ENCODE measurements at regions not wholly inside any gene's neighbourhood (a gene's known extent, or its start where the extent isn't known, plus 50 kb on each side); places are given as distances from the start of the nearest gene placed in this dataset.
"Not testable (repeated sequence)": the region's sequence is repeated elsewhere in the genome, so short reads cannot be mapped to it uniquely, and the experiment has no call there.

DNA sequence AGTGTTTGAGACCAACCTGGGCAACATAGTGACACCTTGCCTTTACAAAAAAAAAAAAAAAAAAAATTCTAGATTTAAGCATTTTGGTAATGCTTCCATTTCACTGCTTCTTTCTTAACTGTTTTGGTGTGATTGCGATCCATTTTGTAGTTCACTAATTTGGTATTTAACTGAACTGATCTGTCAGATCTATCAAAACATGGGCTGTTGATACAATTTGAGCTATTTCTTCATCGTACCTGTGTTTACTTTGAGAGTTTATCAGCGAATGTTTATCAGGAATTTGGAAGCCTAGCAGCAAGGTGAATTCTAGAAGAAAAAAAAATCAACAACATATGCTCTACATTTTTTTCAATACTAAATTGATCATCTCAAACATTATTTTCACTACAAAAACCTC lies 864.9 kb upstream of the WWC1 start:
- H3K4me3 ChIP-seq (replicated peaks; ENCODE audit: low read depth, low read length), result no peak overlapping the region
- TF ChIP-seq, protein P1, sequence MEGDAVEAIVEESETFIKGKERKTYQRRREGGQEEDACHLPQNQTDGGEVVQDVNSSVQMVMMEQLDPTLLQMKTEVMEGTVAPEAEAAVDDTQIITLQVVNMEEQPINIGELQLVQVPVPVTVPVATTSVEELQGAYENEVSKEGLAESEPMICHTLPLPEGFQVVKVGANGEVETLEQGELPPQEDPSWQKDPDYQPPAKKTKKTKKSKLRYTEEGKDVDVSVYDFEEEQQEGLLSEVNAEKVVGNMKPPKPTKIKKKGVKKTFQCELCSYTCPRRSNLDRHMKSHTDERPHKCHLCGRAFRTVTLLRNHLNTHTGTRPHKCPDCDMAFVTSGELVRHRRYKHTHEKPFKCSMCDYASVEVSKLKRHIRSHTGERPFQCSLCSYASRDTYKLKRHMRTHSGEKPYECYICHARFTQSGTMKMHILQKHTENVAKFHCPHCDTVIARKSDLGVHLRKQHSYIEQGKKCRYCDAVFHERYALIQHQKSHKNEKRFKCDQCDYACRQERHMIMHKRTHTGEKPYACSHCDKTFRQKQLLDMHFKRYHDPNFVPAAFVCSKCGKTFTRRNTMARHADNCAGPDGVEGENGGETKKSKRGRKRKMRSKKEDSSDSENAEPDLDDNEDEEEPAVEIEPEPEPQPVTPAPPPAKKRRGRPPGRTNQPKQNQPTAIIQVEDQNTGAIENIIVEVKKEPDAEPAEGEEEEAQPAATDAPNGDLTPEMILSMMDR (IDR thresholded peaks at IDR 0.05; ENCODE audit: low read depth, low read length, missing control alignments), result no peak
- no peak for DNase-seq (ENCODE audit: extremely low read depth, low read depth)

DNA sequence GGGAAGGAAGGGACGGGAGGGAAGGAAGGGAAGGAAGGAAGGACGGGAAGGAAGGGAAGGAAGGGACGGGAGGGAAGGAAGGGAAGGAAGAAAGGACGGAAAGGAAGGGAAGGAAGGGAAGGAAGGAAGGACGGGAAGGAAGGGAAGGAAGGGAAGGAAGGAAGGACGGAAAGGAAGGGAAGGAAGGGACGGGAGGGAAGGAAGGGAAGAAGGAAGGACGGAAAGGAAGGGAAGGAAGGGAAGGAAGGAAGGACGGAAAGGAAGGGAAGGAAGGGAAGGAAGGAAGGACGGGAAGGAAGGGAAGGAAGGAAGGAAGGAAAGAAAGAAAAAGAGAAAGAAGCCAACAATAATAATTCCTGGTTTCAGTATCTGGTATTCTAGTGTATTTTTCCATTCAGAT lies 863.8 kb upstream of the WWC1 start:
- not testable (repeated sequence) for H3K4me3 ChIP-seq (replicated peaks; ENCODE audit: low read depth, low read length); DNase-seq (ENCODE audit: extremely low read depth, low read depth)

DNA sequence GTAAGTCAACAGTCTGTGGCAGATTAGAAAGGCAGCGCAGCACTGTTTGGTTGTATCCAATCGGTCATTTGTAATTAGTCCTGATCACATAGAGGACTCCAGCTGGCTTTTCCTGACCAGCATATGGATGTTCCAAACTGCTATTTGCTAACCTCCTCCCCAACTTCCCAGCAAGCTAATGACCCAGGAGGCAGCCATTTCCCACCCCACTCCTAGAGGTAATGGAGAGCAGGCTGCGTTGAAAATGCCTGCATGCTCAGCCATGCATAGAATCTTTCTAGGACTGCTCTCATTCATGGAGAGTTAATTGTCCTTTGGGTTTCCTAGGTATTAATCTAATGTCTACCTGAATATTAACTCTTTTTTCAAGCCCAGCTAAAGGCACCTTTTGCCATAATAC lies 850.6 kb upstream of the WWC1 start:
- TF ChIP-seq, protein P1 (IDR thresholded peaks at IDR 0.05; ENCODE audit: low read depth, low read length, missing control alignments), result no peak
- no peak overlapping the region for H3K4me3 ChIP-seq (replicated peaks; ENCODE audit: low read depth, low read length)
- DNase-seq (ENCODE audit: extremely low read depth, low read depth), result no peak

DNA sequence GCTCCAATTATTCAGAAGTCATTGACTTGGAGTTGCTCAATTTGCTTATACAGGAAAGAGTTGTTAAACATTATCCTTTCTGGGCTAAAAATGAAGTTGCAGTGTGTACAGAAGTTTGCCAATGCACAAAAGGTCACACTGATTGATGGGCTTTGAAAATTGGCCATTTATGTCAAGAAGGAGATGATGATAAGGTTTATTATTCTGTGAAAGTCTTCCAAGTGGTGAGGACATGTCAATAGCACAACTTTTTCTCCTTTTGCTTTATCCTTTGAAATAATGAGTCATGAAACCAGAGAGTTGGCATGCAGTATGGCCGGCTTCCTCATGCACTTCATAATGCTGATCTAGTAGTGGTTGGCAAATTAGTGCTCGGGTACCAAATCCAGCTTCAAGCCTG lies 848.5 kb upstream of the WWC1 start:
- no peak overlapping the region for H3K4me3 ChIP-seq (replicated peaks; ENCODE audit: low read depth, low read length)
- DNase-seq (ENCODE audit: extremely low read depth, low read depth), result no peak
- TF ChIP-seq, protein P1 (IDR thresholded peaks at IDR 0.05; ENCODE audit: low read depth, low read length, missing control alignments), result no peak

DNA sequence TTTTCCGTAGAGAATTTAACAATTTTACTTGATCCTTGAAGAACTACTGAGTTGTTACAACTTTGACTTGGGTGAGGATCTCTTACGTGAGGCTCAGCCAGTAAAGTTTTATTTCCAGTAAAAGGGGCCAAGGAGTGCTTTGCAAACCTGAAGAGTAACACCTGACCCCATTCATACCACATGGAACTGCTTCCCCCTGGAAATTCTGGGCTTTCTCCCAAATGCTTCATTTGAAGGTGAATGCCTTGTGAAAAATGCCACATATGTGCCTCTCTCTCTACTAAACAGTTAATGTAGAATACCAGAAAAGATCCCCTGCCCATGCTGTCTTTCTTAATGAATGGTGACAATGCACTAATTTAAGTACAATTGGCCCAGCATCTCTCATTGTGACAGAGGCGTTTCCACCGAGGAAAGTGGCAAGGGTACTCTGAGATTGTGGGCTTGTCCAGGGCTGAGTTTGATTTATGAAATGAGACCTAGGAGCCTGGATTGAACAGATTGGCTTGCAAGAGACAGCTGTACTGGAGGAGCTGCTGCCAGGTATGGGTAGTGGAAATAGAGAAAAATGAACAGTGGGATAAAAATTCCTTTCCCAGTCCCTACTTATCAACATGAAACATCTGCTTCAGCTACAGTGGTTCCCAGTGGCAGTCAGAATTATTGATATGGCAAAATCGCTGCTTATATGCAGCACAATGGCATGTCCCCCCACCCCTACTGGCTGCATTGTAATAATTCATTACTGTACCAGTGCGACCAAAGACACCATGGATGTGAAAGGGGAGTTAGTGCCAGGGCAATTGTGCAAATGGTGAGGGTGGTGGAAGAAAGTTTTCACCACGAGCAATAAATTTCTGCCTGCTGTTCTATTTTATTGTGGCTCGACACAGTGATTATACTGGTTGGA lies 843.7 kb upstream of the WWC1 start:
- H3K4me3 ChIP-seq (replicated peaks; ENCODE audit: low read depth, low read length), result no peak overlapping the region
- TF ChIP-seq, protein P1 (IDR thresholded peaks at IDR 0.05; ENCODE audit: low read depth, low read length, missing control alignments), result no peak
- DNase-seq (ENCODE audit: extremely low read depth, low read depth), result no peak

DNA sequence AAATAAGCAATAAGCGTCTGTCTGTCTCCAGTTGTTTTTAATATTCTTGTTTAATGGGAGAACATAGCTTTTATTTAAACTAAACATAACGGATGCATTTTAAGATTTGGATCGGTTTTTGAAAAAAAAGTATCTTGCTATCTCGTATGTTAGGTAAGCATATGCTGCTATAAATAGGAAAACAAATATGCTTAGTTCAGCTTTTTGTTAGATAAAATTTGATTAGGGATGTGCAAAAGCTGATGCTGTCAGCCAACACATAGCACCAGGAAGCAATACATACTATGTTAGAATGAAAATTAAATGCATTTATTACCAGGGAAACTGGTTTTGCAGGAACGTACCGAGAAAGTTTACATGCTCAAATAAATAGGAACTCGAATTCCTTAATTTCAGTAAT lies 843.1 kb upstream of the WWC1 start:
- TF ChIP-seq, protein P1 (IDR thresholded peaks at IDR 0.05; ENCODE audit: low read depth, low read length, missing control alignments), result no peak
- DNase-seq (ENCODE audit: extremely low read depth, low read depth), result no peak
- no peak overlapping the region for H3K4me3 ChIP-seq (replicated peaks; ENCODE audit: low read depth, low read length)

DNA sequence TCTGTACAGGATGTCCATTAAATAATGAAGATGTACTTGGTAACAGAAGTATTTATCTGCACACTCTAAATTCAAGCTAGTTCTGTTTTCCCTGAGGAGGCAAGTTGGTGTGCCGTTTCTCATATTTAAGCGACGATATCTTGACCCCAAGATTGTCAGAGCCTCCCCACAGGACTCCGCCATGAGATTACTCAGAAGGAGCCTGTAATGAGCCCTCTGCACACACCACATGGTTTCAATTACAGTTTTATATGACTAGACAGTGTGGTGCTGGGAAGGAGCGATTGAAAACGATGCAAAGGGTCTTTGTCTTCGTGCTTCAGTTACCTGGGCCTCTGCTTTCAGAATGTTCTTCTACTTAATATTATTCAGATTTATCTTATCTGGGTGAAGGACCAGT lies 840.4 kb upstream of the WWC1 start:
- peak; percentile 20 for DNase-seq (ENCODE audit: extremely low read depth, low read depth)
- TF ChIP-seq, protein P1 (IDR thresholded peaks at IDR 0.05; ENCODE audit: low read depth, low read length, missing control alignments), result no peak
- H3K4me3 ChIP-seq (replicated peaks; ENCODE audit: low read depth, low read length), result no peak overlapping the region
